Glutamatergic neuron (in vitro differentiated cells): ENCODE measurements at regions not wholly inside any gene's neighbourhood (a gene's known extent, or its start where the extent isn't known, plus 50 kb on each side); places are given as distances from the start of the nearest gene placed in this dataset.

Source experiments
- DNase-seq: peaks from one replicate; pipeline ENCODE4 v3.0.0; 2022
- H3K27ac Mint-ChIP-seq: one replicate; pipeline ENCODE4 v1.8.0; 2020; ENCODE audit warnings: mild to moderate bottlenecking, mixed read lengths, inconsistent platforms; ENCODE audit not compliant: unreplicated experiment
- H3K27me3 Mint-ChIP-seq: one replicate; pipeline ENCODE4 v1.8.0; 2020; ENCODE audit warnings: mild to moderate bottlenecking, moderate library complexity, mixed read lengths, inconsistent platforms; ENCODE audit not compliant: unreplicated experiment
- H3K36me3 Mint-ChIP-seq: one replicate; pipeline ENCODE4 v1.8.0; 2020; ENCODE audit warnings: mild to moderate bottlenecking, mixed read lengths, inconsistent platforms; ENCODE audit not compliant: unreplicated experiment
- H3K4me1 Mint-ChIP-seq: one replicate; pipeline ENCODE4 v1.8.0; 2020; ENCODE audit warnings: mild to moderate bottlenecking, low read depth, mixed read lengths, inconsistent platforms; ENCODE audit not compliant: unreplicated experiment
- H3K4me3 Mint-ChIP-seq: one replicate; pipeline ENCODE4 v1.8.0; 2020; ENCODE audit warnings: mild to moderate bottlenecking, mixed read lengths, inconsistent platforms; ENCODE audit not compliant: unreplicated experiment
- H3K9me3 Mint-ChIP-seq: one replicate; pipeline ENCODE4 v1.8.0; 2020; ENCODE audit warnings: mild to moderate bottlenecking, moderate library complexity, mixed read lengths, inconsistent platforms; ENCODE audit not compliant: unreplicated experiment
- CTCF ChIP-seq: fragments of 200-600 bp; sonication (generic); IDR thresholded peaks from one replicate; pipeline ENCODE4 v1.5.0; 2021; ENCODE audit not compliant: partially characterized antibody, unreplicated experiment

- Mint-ChIP-seq H3K9me3 (no peaks in the 10 kb centered on the region), H3K36me3 (no peaks in the 10 kb centered on the region), H3K27ac (no peak overlapping the region), H3K4me1 (no peaks in the 10 kb centered on the region), H3K4me3 (no peak overlapping the region), H3K27me3 (no peaks in the 10 kb centered on the region)
- no peak for TF ChIP-seq CTCF
- DNase-seq: no peak
These were observed 1266.6 kb upstream of the CDH8 start for GRCh38 chr16:63302811-63303210.

- no peak for TF ChIP-seq CTCF
- H3K27me3 Mint-ChIP-seq: no peaks in the 10 kb centered on the region
- no peak overlapping the region for H3K27ac Mint-ChIP-seq
- H3K9me3 Mint-ChIP-seq: no peaks in the 10 kb centered on the region
- no peak for DNase-seq
- no peaks in the 10 kb centered on the region for H3K36me3 Mint-ChIP-seq
- no peak overlapping the region for H3K4me3 Mint-ChIP-seq
- H3K4me1 Mint-ChIP-seq: no peaks in the 10 kb centered on the region
These were observed 1265.1 kb upstream of the CDH8 start for GRCh38 chr16:63301349-63301748.

- TF ChIP-seq CTCF: no peak
- no peaks in the 10 kb centered on the region for H3K9me3 Mint-ChIP-seq
- no peak overlapping the region for H3K27ac Mint-ChIP-seq
- H3K36me3 Mint-ChIP-seq: no peaks in the 10 kb centered on the region
- H3K4me3 Mint-ChIP-seq: no peak overlapping the region
- no peak for DNase-seq
- no peaks in the 10 kb centered on the region for H3K27me3 Mint-ChIP-seq
- no peaks in the 10 kb centered on the region for H3K4me1 Mint-ChIP-seq
These were observed 1262.8 kb upstream of the CDH8 start for GRCh38 chr16:63298993-63299392.

GRCh38 chr16:63292036-63292435 lies 1255.8 kb upstream of the CDH8 start:
- no peak overlapping the region for H3K27ac Mint-ChIP-seq
- H3K27me3 Mint-ChIP-seq: no peaks in the 10 kb centered on the region
- no peak overlapping the region for H3K4me3 Mint-ChIP-seq
- TF ChIP-seq CTCF: no peak
- no peak for DNase-seq
- H3K9me3 Mint-ChIP-seq: no peaks in the 10 kb centered on the region
- no peaks in the 10 kb centered on the region for H3K4me1 Mint-ChIP-seq
- H3K36me3 Mint-ChIP-seq: no peaks in the 10 kb centered on the region

GRCh38 chr16:63289834-63290460 lies 1253.7 kb upstream of the CDH8 start:
- H3K27me3 Mint-ChIP-seq: no peaks in the 10 kb centered on the region
- peak; percentile 69 for DNase-seq
- no peaks in the 10 kb centered on the region for H3K36me3 Mint-ChIP-seq
- no peaks in the 10 kb centered on the region for H3K4me1 Mint-ChIP-seq
- no peaks in the 10 kb centered on the region for H3K9me3 Mint-ChIP-seq
- H3K4me3 Mint-ChIP-seq: no peak overlapping the region
- peak; percentile 88 for TF ChIP-seq CTCF
- no peak overlapping the region for H3K27ac Mint-ChIP-seq
